ENCODE measurements at regions not wholly inside any gene's neighbourhood (a gene's known extent, or its start where the extent isn't known, plus 50 kb on each side); places are given as distances from the start of the nearest gene placed in this dataset.

DNA sequence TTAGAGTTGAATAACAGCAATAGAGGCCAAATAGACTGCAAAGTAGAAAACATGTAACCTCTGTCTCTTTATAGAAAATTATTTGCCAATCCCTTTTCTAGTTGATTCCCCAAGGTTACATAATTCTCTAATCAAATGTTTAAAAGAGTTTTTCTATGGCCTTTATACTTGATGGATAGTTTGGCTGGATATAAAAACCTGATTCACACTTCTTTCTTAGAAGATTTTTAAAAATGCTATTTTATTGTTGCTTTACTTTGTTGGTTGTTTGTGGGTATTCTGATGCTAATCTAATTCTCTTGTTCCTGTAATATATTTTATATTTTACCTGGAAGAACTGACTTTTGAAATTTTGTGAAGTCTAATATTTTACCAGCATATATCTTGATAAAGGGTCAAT, 331.1 kb upstream of the MTPN start:
- TF ChIP-seq, protein P1, sequence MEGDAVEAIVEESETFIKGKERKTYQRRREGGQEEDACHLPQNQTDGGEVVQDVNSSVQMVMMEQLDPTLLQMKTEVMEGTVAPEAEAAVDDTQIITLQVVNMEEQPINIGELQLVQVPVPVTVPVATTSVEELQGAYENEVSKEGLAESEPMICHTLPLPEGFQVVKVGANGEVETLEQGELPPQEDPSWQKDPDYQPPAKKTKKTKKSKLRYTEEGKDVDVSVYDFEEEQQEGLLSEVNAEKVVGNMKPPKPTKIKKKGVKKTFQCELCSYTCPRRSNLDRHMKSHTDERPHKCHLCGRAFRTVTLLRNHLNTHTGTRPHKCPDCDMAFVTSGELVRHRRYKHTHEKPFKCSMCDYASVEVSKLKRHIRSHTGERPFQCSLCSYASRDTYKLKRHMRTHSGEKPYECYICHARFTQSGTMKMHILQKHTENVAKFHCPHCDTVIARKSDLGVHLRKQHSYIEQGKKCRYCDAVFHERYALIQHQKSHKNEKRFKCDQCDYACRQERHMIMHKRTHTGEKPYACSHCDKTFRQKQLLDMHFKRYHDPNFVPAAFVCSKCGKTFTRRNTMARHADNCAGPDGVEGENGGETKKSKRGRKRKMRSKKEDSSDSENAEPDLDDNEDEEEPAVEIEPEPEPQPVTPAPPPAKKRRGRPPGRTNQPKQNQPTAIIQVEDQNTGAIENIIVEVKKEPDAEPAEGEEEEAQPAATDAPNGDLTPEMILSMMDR (conservative IDR thresholded peaks at IDR 0.05) = no peak
- no peak for TF ChIP-seq EZH2 (IDR thresholded peaks at IDR 0.05; ENCODE audit: low read depth)

All from PC-9 (cell line).